ENCODE measurements at regions not wholly inside any gene's neighbourhood (a gene's known extent, or its start where the extent isn't known, plus 50 kb on each side); places are given as distances from the start of the nearest gene placed in this dataset.

- no peak for TF ChIP-seq CTCF (IDR thresholded peaks at IDR 0.05)
- TF ChIP-seq POLR2A (IDR thresholded peaks at IDR 0.05), result no peak
These were observed 179.7 kb upstream of the MYLIP start for GRCh38 chr6:15948930-15949900.

All from body of pancreas (tissue), 4 donors.